CD4-positive, alpha-beta T cell treated with Interleukin-21 for 1 hour (primary cell): ENCODE measurements at regions not wholly inside any gene's neighbourhood (a gene's known extent, or its start where the extent isn't known, plus 50 kb on each side); places are given as distances from the start of the nearest gene placed in this dataset.
"Not testable (repeated sequence)": the region's sequence is repeated elsewhere in the genome, so short reads cannot be mapped to it uniquely, and the experiment has no call there.

Experiments used
- DNase-seq: peaks from one replicate; pipeline ENCODE4 v3.0.0-alpha.2; 2020

DNA sequence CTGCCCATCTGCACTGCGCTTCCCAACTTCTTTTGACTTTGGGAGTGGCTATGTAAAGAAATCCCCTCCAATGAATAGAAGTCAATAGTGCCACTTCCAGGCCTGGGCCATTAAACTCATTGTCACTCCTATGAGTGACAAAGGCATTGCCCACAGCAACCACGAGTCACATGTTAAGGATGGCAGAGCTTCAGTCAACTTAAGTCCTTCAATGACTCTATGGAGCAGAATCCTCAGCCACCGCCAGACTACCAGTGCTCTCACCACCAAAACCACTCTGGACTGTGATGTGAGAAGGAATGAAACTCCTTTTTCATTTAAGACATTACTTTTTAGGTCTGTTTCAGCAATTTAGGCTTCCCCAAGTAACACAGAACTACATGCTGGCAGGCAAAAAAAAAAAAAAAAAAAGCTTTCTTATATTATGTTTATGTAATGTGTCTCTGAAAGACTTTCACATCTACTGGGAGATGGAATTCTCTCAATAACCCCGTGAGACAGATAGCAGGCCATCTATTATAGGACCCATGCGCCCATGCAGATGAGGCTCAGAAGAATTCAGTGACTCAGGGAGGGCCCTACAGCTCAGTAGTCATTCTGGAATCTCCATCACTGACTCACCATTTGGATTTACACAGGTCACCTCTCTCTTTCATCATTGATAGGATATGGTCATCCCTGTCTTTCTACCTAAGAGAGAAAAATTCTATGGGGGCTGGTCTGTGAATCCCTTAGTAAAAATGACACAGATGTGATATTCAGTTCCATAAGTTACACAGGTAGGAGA lies 180.5 kb downstream of the CEMIP2 start:
- DNase-seq = no peak

DNA sequence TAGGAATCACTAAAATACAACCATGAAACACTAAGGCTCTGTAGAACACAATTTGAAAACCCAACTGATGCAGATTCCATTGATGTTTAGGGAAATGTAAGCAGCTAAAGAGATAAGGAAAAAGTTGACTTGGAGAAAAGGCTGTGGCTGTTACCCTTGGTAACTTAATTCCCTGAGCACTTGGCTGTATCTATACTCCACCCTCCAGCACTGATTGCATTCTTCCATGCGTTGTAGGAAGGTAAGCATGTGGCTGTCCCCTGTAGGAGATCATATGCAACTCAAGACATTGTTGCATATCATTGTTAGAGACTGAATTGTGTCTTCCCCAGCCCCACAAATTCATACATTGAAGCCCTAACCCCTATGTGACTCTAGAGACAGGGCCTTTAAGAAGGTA lies 184.5 kb downstream of the CEMIP2 start:
- DNase-seq = no peak

DNA sequence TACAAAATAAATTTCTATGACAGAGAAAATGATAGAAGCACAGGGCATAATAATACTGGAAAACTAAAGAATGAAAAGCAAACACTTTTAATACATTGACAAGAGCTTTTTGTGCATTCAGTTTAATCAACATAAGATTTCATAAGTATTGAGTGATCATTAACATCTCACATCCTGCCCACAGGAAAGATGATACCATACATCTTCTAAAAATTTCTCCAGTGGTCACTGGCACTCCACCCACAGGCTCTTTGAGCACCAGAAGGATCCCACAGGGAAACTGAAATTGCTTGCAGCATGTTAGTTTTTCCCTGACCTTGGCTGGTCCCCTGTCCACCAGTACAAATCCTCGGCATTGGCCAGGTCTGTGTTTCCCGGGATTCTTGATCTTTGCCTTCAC lies 186.0 kb downstream of the CEMIP2 start:
- no peak for DNase-seq

DNA sequence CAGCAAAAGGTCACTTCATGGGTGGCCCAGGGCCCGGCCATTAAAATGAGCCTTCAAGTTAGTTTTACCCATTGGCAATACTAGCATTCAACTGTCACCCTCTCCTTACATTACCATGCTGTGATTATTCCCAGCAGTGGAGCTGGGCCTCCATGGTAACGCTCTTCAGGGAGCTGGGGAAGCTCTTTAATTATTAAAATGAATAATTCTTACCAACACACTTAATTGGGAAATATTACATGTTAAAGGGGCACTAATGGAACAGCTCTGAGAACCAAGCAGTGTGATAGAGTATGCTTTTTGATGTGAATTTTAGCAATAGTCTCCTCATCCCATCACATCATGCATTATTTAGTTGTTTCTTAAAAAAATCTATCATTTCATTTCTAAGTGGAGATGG lies 187.2 kb downstream of the CEMIP2 start:
- DNase-seq = no peak

DNA sequence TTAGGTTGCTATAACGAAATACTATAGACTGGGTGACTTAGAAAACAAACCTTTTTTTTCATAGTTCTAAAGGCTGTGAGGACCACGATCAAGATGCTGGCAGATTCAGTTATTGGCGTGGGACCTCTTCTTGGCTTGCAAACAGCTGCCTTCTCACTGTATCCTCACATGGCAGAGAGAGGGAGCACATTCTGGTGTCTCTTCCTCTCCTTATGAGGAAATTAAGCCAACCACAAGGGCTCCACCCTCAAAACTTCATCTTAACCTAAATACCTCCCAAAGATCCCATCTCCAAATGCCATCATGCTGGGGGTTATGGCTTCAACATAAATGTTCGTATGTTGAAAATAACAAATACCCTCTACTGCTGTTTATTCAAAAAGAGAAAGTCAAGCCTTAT lies 197.1 kb downstream of the CEMIP2 start:
- DNase-seq = no peak

DNA sequence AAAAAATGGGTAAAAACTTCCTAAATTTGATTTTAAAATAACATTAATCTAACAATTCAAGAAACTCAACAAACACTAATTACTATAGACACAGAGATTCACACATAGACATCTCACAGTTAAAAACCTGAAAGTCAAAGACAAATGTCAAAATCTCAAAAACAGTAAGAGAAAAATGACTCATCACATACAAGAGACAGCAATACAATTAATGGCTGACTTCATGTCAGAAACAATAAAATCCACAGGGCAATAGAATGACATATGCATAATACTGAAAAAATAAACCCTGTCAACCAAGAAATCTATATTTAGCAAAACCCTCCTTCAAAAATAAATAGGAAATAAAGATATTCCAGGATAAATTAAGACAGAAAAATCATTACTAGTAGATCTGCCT lies 200.4 kb downstream of the CEMIP2 start:
- DNase-seq = no peak

DNA sequence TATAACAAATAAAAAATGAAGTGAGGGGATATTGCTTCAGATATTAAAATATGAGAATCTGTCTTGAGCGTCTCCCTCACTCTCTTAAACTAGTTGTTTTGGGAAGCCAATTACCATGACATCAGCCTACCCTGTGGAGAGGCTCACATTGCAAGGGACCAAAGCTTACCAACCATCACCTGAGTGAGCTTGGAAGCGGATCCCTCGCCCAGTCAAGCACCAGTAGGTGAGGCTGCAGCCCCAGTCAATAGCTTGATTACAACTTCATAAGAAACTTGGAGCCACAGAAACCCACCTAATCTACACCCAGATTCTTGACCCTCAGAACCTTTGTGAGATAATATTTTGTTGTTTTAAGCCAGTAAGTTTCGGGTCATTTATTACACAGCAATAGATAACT lies 206.2 kb downstream of the CEMIP2 start:
- no peak for DNase-seq

DNA sequence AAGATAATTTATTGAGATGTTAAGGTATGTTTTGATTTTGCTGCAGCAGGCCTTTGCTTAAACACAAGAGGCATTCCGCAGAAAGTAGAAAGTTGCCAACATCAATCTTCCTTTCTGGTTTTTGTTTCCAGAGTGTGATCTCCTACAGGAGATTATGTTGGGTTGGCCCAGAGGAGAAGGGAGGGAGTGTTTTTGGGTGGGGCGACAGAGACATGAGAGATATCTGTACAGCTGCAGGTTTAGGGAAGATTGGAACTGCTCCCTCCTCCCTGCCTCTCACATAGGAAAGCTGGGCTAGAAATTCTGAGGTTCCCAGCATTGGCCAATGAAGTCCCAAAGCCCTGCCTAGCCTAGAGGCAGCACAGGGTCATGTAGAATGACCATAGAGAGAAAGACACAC lies 211.0 kb downstream of the CEMIP2 start:
- DNase-seq = no peak

DNA sequence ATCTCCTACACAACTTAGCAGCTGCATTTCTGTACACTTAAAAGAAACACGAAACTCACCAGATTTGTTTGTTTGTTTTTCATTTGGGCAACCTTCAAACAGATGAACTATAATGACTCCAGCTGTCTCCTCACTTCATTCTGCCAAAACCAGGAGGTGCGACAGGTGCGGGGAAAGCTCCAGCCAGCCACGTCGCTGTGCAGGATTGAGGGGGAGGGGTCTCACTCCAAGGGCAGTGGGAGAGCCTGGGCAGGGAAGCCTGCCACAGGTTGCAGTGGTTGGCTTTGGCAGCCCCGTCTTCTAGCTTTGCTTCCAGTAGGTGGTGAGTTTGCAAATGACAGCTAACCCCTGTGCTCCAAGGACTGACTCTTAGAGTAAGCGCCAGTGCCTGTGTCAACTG lies 215.8 kb downstream of the CEMIP2 start:
- no peak for DNase-seq

DNA sequence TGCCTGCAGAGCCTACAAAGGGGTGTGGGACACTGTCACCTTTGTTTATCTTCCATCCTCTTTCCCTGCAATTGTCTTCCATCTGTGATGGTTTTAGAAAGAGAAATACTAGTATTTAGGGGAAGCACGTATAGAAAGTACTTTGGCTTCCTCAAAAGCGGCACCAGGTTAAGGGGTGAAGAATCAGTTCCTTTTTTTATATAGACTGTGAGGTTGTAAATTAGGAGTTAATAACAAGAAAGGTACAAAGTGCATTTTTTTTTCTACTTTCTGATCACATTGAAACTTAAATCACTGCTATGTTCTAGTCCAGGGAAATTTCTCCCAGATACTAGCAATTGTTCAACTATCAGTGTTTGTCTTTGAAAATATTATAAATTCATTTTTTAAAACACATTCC lies 219.3 kb downstream of the CEMIP2 start:
- no peak for DNase-seq

DNA sequence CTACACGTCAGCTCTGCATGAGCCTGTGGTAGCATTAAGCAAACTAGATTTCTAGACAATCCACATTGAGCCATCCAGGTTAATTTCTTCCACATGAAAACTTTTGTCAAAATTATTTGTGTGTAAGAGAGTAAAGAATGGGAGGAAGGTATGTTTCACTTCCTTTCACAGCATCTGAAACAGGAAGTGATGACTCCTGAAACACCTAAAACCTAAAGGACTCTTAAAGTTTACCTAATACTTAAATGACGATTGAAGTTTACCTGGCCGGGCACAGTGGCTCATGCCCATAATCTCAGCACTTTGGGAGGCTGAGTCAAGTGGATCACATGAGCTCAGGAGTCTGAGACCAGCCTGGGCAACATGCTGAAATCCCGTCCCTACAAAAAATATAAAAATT lies 223.8 kb downstream of the CEMIP2 start:
- DNase-seq = no peak

DNA sequence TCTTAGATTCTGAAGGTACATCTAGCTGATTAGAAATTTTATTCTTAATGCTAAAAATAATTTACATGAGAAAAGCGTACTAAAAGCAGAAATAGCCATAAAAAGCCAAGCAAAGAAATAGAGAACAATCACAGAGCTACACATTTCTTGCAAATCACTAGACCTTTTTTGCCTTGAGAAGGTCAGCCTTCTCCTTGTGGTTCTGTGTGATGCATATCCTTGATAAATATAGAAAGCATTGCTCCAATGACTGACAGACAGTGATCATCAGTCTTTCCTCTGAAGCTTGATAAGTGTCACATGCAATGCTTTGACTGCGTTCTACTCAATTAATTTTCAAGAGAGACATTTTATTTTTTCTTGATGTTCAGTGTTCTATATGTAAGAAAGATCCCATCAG lies 226.9 kb downstream of the CEMIP2 start:
- no peak for DNase-seq

DNA sequence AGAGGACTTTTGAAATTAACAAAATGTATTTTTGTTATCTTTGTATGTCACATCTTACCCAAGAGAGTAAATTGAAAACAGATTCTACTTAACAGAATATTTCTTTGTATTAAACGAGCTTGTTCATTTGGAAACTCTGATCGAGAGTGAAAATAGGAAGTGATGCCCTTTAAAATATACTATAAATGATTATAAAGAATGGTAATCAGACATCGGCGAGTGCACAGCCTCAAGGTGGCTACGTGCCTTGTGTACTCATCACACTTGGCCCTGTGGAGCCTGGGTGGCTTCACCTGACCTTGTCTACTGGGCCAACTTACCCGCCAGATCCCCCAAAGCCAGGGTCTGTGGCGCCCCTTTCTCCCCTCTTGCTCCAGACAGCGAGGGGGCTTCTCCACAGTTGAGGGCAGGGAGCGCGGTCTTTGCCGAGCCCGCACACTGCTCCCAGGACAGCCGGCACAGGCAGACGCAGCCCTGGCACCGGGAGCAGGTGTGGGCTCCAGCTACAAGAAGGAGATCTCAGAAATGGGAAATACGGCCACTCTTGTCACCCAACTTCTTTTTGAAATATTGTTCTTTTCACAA lies 243.2 kb downstream of the CEMIP2 start:
- no peak for DNase-seq

DNA sequence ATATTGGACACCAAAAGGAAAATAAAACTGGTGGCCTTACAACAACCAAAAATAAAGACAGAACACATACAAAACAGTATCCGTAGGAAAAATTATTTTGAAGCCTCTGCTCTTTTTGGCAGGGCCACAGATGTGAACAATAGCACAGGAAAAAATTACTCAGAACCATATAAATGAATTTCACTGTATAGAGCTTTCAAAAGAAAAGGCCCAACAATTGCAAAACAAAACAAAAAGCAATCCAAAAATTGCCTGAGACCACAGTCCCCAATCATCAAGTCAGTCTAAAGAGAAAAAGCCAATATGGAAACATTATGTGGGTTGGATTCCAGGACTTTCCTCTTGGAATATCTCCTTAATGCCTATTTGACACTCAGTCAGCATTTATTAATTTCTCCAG lies 243.8 kb downstream of the CEMIP2 start:
- no peak for DNase-seq

DNA sequence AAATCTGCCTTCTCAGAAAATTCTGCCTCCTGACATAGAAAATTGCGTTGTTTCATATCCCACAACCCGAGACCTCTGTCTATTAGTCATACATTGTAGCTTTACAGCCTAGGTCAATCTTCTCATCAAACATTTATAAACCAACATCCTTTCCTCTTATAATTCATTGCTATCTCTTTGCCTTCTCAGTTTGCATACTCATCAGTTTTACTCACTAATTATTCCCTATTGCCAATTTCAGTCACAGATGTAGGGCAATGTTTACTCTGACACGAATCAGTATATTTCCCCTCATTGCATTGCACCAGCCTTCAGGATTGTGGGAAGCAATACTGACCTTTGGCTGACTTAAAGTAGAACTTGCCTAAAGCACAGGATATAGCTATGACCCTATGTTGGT lies 247.2 kb downstream of the CEMIP2 start:
- no peak for DNase-seq

DNA sequence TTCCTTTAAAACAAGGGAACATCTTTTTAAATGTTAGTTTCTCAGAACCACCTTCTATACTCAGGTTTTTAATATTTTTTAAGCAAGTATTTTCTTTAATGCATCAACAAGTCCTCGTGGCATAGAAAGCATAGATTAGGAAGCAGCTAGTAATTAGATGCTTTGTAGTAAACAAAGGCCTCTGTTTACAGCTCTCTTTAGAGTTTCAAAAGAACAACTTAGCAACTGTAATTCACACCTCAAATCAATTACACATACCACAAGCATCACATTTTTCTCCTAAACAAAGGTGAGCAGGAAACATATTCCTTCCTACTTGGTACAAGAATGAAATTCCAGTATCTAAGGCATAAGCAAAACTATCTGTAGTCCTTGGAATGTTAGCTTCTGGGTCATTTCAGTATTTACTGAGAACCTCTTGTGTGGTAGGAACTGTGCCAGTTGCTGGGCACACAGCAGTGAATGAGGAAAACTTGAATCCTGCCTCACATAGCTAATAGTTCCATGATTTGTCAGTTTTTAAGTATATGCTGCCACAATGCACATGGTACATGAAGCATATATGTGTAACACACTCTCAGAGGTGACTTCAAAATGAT lies 249.1 kb downstream of the CEMIP2 start:
- DNase-seq = no peak

DNA sequence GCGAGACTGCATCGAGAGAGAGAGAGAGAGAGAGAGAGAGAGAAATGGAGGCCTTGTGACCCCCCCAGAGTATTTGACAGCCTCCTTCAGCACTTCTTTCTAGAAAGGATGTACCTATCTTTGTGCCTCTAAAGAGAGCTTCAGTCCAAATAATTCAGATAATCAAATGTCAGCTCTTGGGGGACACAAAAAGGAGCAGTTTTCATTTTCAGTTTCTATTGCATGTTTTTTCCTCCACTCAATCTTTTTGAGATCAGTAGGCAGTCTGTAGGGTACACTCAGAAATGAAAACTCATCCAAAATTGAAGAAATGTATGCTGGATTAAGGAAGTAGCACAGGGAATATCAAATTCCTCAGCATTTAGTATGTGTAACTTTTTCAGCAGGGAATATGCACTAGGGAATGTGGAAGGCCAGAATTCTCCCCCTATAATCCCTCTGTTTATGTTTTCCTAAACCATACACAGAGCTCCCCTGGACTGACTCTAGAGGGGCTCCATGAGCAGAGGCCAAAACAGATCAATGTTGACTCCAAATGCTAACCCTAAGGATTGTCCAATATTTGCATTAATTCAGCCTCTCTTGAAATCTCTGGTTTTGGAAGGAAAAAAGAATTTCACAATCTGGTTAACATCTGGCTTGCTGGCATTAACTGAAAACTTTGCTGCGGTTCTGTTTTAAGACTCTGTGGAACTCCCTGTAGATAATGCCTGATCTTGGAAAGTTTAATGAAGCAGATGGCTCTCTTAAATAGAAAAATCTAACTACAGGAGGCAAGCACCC lies 250.1 kb downstream of the CEMIP2 start:
- DNase-seq = no peak

DNA sequence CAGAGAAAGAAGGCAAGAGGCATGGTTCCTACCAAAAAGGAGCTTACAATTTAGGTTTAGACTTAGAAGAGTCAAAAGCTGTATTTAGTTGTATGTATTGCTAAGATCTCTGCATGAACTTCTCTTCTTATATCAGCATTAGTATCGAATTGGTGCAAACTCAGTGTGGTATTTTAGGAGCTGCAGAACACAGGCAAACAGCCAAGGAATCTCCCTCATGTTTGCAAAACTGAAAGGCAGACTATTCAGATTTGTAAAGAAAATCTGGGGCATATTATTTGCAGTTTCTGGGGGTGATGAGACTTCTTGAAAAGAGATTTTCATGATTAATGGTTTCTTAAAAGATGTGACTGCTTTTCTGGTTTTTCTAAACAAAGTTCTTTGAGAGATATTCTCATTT lies 252.7 kb downstream of the CEMIP2 start:
- DNase-seq = no peak

DNA sequence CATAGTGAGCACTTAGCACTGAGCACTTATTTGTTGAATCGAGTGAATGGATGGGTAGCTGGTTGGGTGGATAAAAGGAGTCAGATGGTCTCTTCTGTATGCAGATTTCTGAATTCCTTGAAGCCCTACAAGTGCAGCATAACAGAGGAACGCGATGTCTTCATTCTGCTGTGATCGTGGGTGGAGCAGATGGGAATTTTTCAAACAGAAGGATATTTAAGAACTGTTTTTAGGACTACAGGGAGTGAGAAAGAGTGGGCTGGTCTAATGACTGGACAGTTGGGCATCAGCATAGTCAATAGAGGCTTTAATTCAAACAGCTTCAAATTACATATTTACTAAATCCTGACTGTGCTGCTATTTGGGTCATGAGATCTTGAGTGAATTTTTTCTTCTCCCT lies 253.2 kb downstream of the CEMIP2 start:
- no peak for DNase-seq

DNA sequence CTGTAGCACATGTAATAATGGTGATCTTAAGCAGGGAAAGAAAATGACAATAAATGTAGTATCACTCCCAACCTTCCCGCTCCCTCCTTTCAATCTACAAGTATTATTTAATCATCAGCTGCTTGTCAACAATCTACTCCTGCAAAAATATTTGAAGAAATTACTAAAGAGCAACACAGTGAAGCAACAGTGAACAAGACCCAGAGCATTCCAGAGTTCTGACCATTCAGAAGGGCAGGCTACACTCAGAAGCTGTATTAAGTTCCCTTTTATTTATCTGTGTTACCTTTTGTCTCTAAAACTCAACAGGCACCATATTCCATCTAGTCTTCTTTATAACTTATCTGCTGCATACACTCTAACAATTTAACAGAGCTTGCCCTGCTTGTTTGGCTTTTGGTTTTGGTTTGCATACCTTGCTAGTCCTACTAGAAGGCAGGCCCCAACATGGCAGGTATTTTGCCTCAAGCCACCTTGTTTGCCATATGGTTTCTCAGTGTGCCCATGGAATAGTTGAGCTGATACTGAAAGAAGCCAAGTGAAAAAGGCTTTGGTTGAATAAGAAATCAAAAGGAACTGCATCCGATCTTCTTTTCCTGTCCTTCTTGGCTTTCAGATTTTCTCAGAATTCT lies 253.9 kb downstream of the CEMIP2 start:
- no peak for DNase-seq

DNA sequence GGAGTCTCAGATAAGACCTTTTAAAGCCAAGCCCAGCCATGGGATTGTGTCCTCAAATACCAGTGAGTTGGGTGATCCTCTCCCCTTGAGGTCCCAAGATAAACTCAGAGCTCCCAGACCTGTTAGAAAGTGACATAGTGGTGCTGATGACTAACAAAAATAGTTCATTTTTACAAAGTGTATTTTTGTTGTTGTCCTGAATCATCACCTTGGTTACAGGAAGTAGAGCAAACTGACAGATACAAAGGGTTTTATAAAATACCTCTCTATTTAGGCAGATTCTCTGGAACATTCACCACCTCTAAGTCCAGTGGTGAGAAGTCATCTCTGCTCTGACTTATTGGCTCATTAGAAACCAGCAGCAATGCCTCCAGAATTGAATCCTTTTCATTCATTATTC lies 259.3 kb downstream of the CEMIP2 start:
- no peak for DNase-seq

DNA sequence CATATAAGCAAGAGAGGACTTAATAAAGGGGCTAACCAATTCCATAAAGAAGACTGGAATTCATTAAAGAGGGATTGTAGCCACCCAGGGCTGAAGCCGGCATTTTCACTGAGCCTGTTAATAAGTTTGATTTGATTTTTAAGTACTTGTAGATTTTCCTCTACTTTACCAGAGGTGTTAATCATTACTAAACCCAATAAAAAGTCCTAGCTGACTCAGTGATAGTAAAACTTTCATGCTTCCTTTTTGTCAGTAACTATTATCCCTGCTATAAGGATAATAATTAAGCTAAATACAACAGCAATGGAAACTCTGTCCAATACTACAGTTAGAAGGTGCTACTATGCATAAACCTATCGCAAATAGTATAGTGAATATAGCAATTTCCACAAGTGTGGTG lies 260.2 kb downstream of the CEMIP2 start:
- DNase-seq = not testable (repeated sequence)

DNA sequence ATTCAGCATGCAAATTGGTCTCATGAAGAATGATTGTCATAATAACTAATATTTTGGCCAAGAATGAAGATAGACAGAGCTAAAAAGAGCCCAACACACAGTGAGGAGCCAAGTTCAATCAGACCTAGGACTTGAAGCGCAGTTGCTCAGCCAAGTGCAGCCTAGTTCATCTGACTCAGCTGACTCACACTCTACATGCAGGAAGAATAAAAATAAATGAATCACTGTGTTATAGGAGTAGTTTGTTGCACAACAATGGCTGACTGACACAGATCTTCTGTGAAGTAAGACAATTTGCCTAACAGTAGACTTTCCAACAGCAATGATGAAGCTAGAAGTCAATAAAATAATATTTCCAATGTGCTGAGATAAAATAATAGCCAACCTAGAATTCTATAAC lies 261.5 kb downstream of the CEMIP2 start:
- no peak for DNase-seq
